Uterus (tissue), 3 donors: ENCODE measurements at regions not wholly inside any gene's neighbourhood (a gene's known extent, or its start where the extent isn't known, plus 50 kb on each side); places are given as distances from the start of the nearest gene placed in this dataset.

ENCODE experiments used
- DNase-seq, 2 donors: peaks; one replicate each; pipeline ENCODE4 v3.0.0-alpha.2; 2019 to 2020
- H3K27ac ChIP-seq, 2 donors: fragments of 200-600 bp; sonication (generic); 1 replicate in 1 of 2; 2 replicates in 1 of 2; pipeline ENCODE4 v1.5.1; 2016 to 2018
- H3K27me3 ChIP-seq, 2 donors: fragments of 200-600 bp; sonication (generic); one replicate each; pipeline ENCODE4 v1.5.1; 2018 to 2019; ENCODE audit warnings: control low read depth in 1 of 2
- H3K36me3 ChIP-seq, 2 donors: fragments of 200-600 bp; sonication (generic); one replicate each; pipeline ENCODE4 v1.5.1; 2019; ENCODE audit warnings: control low read depth in 1 of 2
- H3K4me1 ChIP-seq, 2 donors: fragments of 200-600 bp; sonication (generic); one replicate each; pipeline ENCODE4 v1.5.1; 2018 to 2019; ENCODE audit warnings: control low read depth in 1 of 2
- H3K4me3 ChIP-seq, 2 donors: fragments of 200-600 bp; sonication (generic); 1 replicate in 1 of 2; 2 replicates in 1 of 2; pipeline ENCODE4 v1.5.1; 2018 to 2019; ENCODE audit warnings: mild to moderate bottlenecking in 1 of 2
- H3K9me3 ChIP-seq, 2 donors: fragments of 200-600 bp; sonication (generic); one replicate each; pipeline ENCODE4 v1.5.1; 2019; ENCODE audit warnings: control low read depth in 1 of 2
- POLR2A ChIP-seq, 2 donors: fragments of 450-650 bp; IDR thresholded peaks; one replicate each; pipeline ENCODE4 v1.6.1; 2016; ENCODE audit warnings: antibody characterized with exemption in 2 of 2, mild to moderate bottlenecking in 1 of 2, moderate library complexity in 1 of 2
- intact Hi-C: fragments of 100-400 bp; cut with DNase I; formaldehyde crosslinking; loops from one replicate; pipeline ENCODE4 v1.15.1; 2023; ENCODE audit warnings: low total_unique reads
- TF ChIP-seq, protein P1 (sequence below), 4 experiments: fragments of 200-600 bp in 2 of 4; fragments of 450-650 bp in 2 of 4; sonication (generic) in 2 of 4; IDR thresholded peaks; one replicate each; pipeline ENCODE4 v1.5.1; 2016 to 2019; ENCODE audit warnings: antibody characterized with exemption in 4 of 4, mild to moderate bottlenecking in 2 of 4, moderate library complexity in 1 of 4
- donor health status: DM: yes; HTN: yes; CAD: no.

DNA sequence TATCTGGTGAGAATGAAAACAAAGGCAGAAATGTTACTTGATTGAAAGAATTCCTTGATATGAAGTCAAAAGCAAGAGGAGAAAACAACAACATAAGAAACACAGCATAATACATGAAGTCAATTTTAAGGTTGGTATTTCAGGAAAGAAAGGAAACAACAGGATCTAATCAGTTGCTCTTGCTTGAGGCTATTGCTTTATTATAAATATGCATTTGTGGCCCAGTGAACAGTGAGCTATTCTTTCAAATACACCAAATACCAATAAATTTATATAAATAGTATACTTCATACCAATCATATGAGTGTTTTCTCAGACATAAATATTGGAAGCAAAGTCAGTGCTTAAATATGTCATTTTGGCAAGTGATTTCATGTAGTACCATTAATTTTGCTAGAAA, 806.6 kb downstream of the NXPH1 start:
- no peaks in the 10 kb centered on the region for H3K36me3 ChIP-seq
- H3K4me1 ChIP-seq: no peaks in the 10 kb centered on the region
- no peak overlapping the region for H3K27ac ChIP-seq
- intact Hi-C loops: no loop called here
- TF ChIP-seq POLR2A (IDR thresholded peaks at IDR 0.05): no peak
- TF ChIP-seq, protein P1, sequence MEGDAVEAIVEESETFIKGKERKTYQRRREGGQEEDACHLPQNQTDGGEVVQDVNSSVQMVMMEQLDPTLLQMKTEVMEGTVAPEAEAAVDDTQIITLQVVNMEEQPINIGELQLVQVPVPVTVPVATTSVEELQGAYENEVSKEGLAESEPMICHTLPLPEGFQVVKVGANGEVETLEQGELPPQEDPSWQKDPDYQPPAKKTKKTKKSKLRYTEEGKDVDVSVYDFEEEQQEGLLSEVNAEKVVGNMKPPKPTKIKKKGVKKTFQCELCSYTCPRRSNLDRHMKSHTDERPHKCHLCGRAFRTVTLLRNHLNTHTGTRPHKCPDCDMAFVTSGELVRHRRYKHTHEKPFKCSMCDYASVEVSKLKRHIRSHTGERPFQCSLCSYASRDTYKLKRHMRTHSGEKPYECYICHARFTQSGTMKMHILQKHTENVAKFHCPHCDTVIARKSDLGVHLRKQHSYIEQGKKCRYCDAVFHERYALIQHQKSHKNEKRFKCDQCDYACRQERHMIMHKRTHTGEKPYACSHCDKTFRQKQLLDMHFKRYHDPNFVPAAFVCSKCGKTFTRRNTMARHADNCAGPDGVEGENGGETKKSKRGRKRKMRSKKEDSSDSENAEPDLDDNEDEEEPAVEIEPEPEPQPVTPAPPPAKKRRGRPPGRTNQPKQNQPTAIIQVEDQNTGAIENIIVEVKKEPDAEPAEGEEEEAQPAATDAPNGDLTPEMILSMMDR (IDR thresholded peaks at IDR 0.05): no peak
- H3K27me3 ChIP-seq: no peaks in the 10 kb centered on the region
- no peak for DNase-seq
- H3K9me3 ChIP-seq: no peaks in the 10 kb centered on the region
- H3K4me3 ChIP-seq: no peak overlapping the region

DNA sequence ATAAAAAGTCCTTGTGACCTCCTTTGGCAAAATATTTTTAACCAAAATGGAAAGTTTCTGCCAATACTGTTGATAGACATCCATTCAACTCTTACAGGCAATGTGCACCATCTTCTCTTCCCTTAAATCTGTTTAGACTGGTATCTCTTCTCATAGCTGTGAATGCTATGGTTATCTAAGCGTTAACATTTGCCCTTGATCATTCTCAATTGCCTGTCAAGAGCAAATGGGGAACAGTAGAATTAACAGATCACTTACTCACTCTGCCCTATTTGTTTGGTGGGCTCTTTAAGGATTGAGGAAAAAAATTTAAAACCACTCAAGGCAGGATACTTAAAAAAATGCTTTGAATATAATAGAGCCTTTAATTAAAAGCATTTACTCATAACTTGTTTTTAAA, 808.4 kb downstream of the NXPH1 start:
- Histone ChIP-seq H3K9me3 (no peaks in the 10 kb centered on the region), H3K4me3 (no peak overlapping the region), H3K36me3 (no peaks in the 10 kb centered on the region), H3K27ac (no peak overlapping the region), H3K27me3 (no peaks in the 10 kb centered on the region), H3K4me1 (no peaks in the 10 kb centered on the region)
- TF ChIP-seq, protein P1 (IDR thresholded peaks at IDR 0.05): no peak
- TF ChIP-seq POLR2A (IDR thresholded peaks at IDR 0.05): no peak
- intact Hi-C loops: no loop called here
- no peak for DNase-seq

DNA sequence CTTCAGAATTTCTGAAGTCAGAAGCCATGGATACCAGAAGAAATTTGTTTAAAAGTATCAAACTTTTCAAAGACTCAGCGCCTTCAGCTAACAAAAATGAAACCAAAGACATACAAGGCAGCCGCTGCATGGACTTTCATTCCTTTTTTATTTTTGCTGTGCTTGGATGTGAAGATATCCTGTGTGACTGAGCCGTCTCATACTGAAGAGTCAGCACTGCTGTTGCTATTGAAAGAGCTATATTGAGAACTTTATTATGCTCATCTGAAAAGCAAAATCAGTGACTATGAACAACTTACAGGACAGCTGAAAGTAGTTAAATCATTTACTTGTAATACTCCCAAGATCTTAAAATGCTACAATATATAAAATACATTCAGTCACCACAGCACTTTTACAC, 809.2 kb downstream of the NXPH1 start:
- no peaks in the 10 kb centered on the region for H3K4me1 ChIP-seq
- intact Hi-C loops: no loop called here
- no peak overlapping the region for H3K27ac ChIP-seq
- no peaks in the 10 kb centered on the region for H3K27me3 ChIP-seq
- TF ChIP-seq, protein P1 (IDR thresholded peaks at IDR 0.05): no peak
- TF ChIP-seq POLR2A (IDR thresholded peaks at IDR 0.05): no peak
- no peaks in the 10 kb centered on the region for H3K9me3 ChIP-seq
- no peak overlapping the region for H3K4me3 ChIP-seq
- H3K36me3 ChIP-seq: no peaks in the 10 kb centered on the region
- no peak for DNase-seq

DNA sequence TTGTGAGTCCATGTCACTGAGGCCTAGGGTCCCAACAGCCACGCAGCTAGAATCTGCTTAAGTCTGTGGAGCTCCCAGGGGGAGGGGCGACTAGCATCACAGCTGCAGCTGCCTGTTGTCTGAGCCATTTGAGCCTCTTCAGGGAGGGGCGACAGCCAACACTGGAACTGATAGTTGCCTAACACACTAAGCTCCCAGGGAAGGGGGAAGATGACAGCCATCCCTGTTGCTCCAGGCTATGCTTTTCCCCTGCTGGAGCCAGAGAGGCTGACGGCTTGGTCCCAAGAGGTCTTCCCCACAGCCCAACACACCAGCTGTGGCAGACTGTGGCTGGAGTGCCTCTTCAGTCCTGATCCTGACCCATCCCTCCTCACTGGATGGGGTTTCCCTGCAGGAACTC, 817.5 kb downstream of the NXPH1 start:
- no peak overlapping the region for H3K27ac ChIP-seq
- H3K9me3 ChIP-seq: no peaks in the 10 kb centered on the region
- no peaks in the 10 kb centered on the region for H3K36me3 ChIP-seq
- H3K27me3 ChIP-seq: no peaks in the 10 kb centered on the region
- intact Hi-C loops: no loop called here
- TF ChIP-seq, protein P1 (IDR thresholded peaks at IDR 0.05): no peak
- TF ChIP-seq POLR2A (IDR thresholded peaks at IDR 0.05): no peak
- DNase-seq: no peak
- no peak overlapping the region for H3K4me3 ChIP-seq
- H3K4me1 ChIP-seq: no peaks in the 10 kb centered on the region

DNA sequence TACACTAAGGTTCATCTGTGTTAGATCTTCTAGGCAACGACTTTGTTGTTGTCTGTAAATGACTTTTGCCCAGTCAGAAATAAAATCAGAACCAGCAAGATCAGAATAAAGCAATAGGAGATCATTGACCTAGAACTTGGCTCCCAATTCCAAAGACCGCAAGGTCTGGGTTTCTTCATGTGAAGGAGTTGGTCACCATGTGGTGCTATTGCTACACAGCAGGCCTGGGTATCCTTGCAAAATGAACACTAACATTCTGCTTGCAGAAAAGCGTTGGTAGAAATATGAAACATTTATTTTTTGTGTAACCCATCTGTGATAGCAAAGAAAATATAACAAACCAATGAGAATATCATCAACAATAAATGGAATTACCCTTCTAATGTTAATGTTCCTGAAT, 831.0 kb downstream of the NXPH1 start:
- no peak overlapping the region for H3K27ac ChIP-seq
- no peak for TF ChIP-seq POLR2A (IDR thresholded peaks at IDR 0.05)
- TF ChIP-seq, protein P1 (IDR thresholded peaks at IDR 0.05): no peak
- H3K9me3 ChIP-seq: no peaks in the 10 kb centered on the region
- intact Hi-C loops: no loop called here
- no peak for DNase-seq
- no peaks in the 10 kb centered on the region for H3K4me1 ChIP-seq
- no peaks in the 10 kb centered on the region for H3K27me3 ChIP-seq
- H3K36me3 ChIP-seq: no peaks in the 10 kb centered on the region
- no peak overlapping the region for H3K4me3 ChIP-seq
